Caco-2 (cell line): ENCODE measurements at regions not wholly inside any gene's neighbourhood (a gene's known extent, or its start where the extent isn't known, plus 50 kb on each side); places are given as distances from the start of the nearest gene placed in this dataset.

Experiments used
- BruUV-seq: library from RNA; stranded (reverse); fragments of 400-500 nt; replicated peaks from 2 replicates; lab custom pipeline; 2021; lab: Mats Ljungman, UMichigan
- CTCF ChIA-PET: fragments of 300-600 bp; sonication (Branson Sonifier 250); formaldehyde crosslinking; loops from one replicate; lab custom pipeline; 2022; ENCODE audit warnings: antibody characterized with exemption; lab: Charles Lee
- POLR2A ChIA-PET: fragments of 300-600 bp; sonication (Branson Sonifier 250); formaldehyde crosslinking; loops from one replicate; lab custom pipeline; 2022; ENCODE audit warnings: antibody characterized with exemption; lab: Charles Lee
- DNase-seq, 2 experiments: peaks; one replicate each; pipeline versions ENCODE4 v3.0.0 to v3.0.0-alpha.2; 2020 to 2022
- H3K27me3 ChIP-seq: replicated peaks from 2 replicates; pipeline ENCODE4 v1.6.0; 2011; ENCODE audit warnings: low read length; ENCODE audit not compliant: control insufficient read depth, insufficient read depth
- H3K36me3 ChIP-seq: 2 replicates; pipeline ENCODE4 v1.5.1; 2011; ENCODE audit warnings: low read length; ENCODE audit not compliant: control insufficient read depth, insufficient read depth
- H3K4me1 ChIP-seq: fragments of 250-450 bp; sonication (Bioruptor Pico); 2 replicates; pipeline ENCODE4 v1.5.1; 2020; ENCODE audit warnings: mild to moderate bottlenecking
- H3K4me3 ChIP-seq: 2 replicates; pipeline ENCODE4 v1.5.1; 2011; ENCODE audit warnings: low read depth, mild to moderate bottlenecking, control low read depth, low read length
- H3K9me3 ChIP-seq: fragments of 250-450 bp; sonication (Bioruptor Pico); 2 replicates; pipeline ENCODE4 v1.5.1; 2020; ENCODE audit warnings: mild to moderate bottlenecking, moderate library complexity
- H3K27ac Mint-ChIP-seq: one replicate; pipeline ENCODE4 v1.8.0; 2022; ENCODE audit warnings: mixed read lengths; ENCODE audit not compliant: unreplicated experiment
- H3K27me3 Mint-ChIP-seq: one replicate; pipeline ENCODE4 v1.8.0; 2022; ENCODE audit warnings: mixed read lengths; ENCODE audit not compliant: insufficient read depth, unreplicated experiment
- H3K36me3 Mint-ChIP-seq: one replicate; pipeline ENCODE4 v1.8.0; 2022; ENCODE audit warnings: mild to moderate bottlenecking, mixed read lengths; ENCODE audit not compliant: insufficient read depth, unreplicated experiment
- H3K4me1 Mint-ChIP-seq: one replicate; pipeline ENCODE4 v1.8.0; 2022; ENCODE audit warnings: low read depth, mixed read lengths; ENCODE audit not compliant: unreplicated experiment
- H3K4me3 Mint-ChIP-seq: one replicate; pipeline ENCODE4 v1.8.0; 2022; ENCODE audit warnings: mild to moderate bottlenecking, moderate library complexity, mixed read lengths; ENCODE audit not compliant: unreplicated experiment
- H3K9me3 Mint-ChIP-seq: one replicate; pipeline ENCODE4 v1.8.0; 2022; ENCODE audit warnings: mixed read lengths; ENCODE audit not compliant: unreplicated experiment
- CTCF ChIP-seq, 2 experiments: fragments of 200-600 bp in 1 of 2; IDR thresholded peaks; 1 replicate in 1 of 2; 2 replicates in 1 of 2; pipeline versions ENCODE4 v1.5.1 to v1.8.0; 2011 to 2022; ENCODE audit warnings: antibody characterized with exemption in 1 of 2, control low read depth in 1 of 2, inconsistent platforms in 1 of 2, low read depth in 1 of 2, low read length in 1 of 2, mild to moderate bottlenecking in 1 of 2, moderate library complexity in 1 of 2; ENCODE audit not compliant: insufficient read depth in 1 of 2, severe bottlenecking in 1 of 2, unreplicated experiment in 1 of 2
- intact Hi-C: fragments of 100-400 bp; cut with micrococcal nuclease; formaldehyde crosslinking; loops from one replicate; pipeline ENCODE4 v1.10.0; 2022; ENCODE audit not compliant: unreplicated experiment

- ChIA-PET CTCF (no interaction called here), POLR2A (no interaction called here)
- Mint-ChIP-seq H3K4me3 (no peak overlapping the region), H3K27ac (no peak overlapping the region), H3K9me3 (no peaks in the 10 kb centered on the region), H3K36me3 (no peaks in the 10 kb centered on the region), H3K27me3 (no peaks in the 10 kb centered on the region), H3K4me1 (peaks cover 12% of the 10 kb centered on the region)
- Histone ChIP-seq H3K4me3 (no peak overlapping the region), H3K9me3 (no peaks in the 10 kb centered on the region), H3K27me3 (no peaks in the 10 kb centered on the region), H3K36me3 (no peaks in the 10 kb centered on the region), H3K4me1 (no peaks in the 10 kb centered on the region)
- TF ChIP-seq CTCF (IDR thresholded peaks at IDR 0.05; ENCODE audit: insufficient read depth in 1 of 2, low read depth in 1 of 2, low read length in 1 of 2, severe bottlenecking in 1 of 2, unreplicated experiment in 1 of 2), result no peak
- intact Hi-C loops, result no loop called here
- BruUV-seq, result no TSS peak
- DNase-seq, result no peak
These were observed 86.3 kb downstream of the BAMBI start for GRCh38 chr10:28763471-28764170.

- Mint-ChIP-seq H3K4me3 (no peak overlapping the region), H3K9me3 (peaks cover 1% of the 10 kb centered on the region), H3K36me3 (no peaks in the 10 kb centered on the region), H3K27ac (no peak overlapping the region), H3K27me3 (no peaks in the 10 kb centered on the region), H3K4me1 (peaks cover 21% of the 10 kb centered on the region)
- CTCF ChIA-PET, result no interaction called here
- BruUV-seq, result no TSS peak
- H3K36me3 ChIP-seq, result no peaks in the 10 kb centered on the region
- DNase-seq, result no peak
- intact Hi-C loops, result no loop called here
- TF ChIP-seq CTCF (IDR thresholded peaks at IDR 0.05; ENCODE audit: insufficient read depth in 1 of 2, low read depth in 1 of 2, low read length in 1 of 2, severe bottlenecking in 1 of 2, unreplicated experiment in 1 of 2), result no peak
- H3K27me3 ChIP-seq, result no peaks in the 10 kb centered on the region
- no peak overlapping the region for H3K4me3 ChIP-seq
- H3K9me3 ChIP-seq, result no peaks in the 10 kb centered on the region
- peaks cover 7% of the 10 kb centered on the region; the same call in 1 of the 2 replicates for H3K4me1 ChIP-seq
- POLR2A ChIA-PET, result no interaction called here
These were observed 88.3 kb downstream of the BAMBI start for GRCh38 chr10:28765641-28766040.

- TF ChIP-seq CTCF (IDR thresholded peaks at IDR 0.05; ENCODE audit: insufficient read depth in 1 of 2, low read depth in 1 of 2, low read length in 1 of 2, severe bottlenecking in 1 of 2, unreplicated experiment in 1 of 2), result no peak
- no peak overlapping the region for H3K4me3 ChIP-seq
- no peak for DNase-seq
- H3K9me3 ChIP-seq, result 0 out of 2 replicates have a peak, but pooled peaks cover 4% of the 10 kb centered on the region
- H3K27ac Mint-ChIP-seq, result no peak overlapping the region
- H3K27me3 Mint-ChIP-seq, result no peaks in the 10 kb centered on the region
- peaks cover 13% of the 10 kb centered on the region for H3K9me3 Mint-ChIP-seq
- POLR2A ChIA-PET, result no interaction called here
- no peaks in the 10 kb centered on the region for H3K36me3 Mint-ChIP-seq
- CTCF ChIA-PET, result no interaction called here
- H3K4me1 Mint-ChIP-seq, result peaks cover 18% of the 10 kb centered on the region
- peaks cover 14% of the 10 kb centered on the region for H3K4me1 ChIP-seq
- H3K36me3 ChIP-seq, result no peaks in the 10 kb centered on the region
- intact Hi-C loops, result no loop called here
- BruUV-seq, result no TSS peak
- no peak overlapping the region for H3K4me3 Mint-ChIP-seq
- no peaks in the 10 kb centered on the region for H3K27me3 ChIP-seq
These were observed 90.9 kb downstream of the BAMBI start for GRCh38 chr10:28768227-28768626.
